K562 (cell line): ENCODE measurements at regions not wholly inside any gene's neighbourhood (a gene's known extent, or its start where the extent isn't known, plus 50 kb on each side); places are given as distances from the start of the nearest gene placed in this dataset.

Experiments
- ATAC-seq: fragments of 200-7000 bp; cut with Tn5 transposase; 3 replicates; pipeline ENCODE4 v1.9.1; 2020; ENCODE audit warnings: moderate library complexity
- BruUV-seq: library from RNA; stranded (reverse); fragments of 400-500 nt; replicated peaks from 2 replicates; lab custom pipeline; 2021; lab: Mats Ljungman, UMichigan
- CTCF ChIA-PET: fragments of 300-600 bp; formaldehyde crosslinking; extraction: SDS; loops from one replicate; lab custom pipeline; 2021; ENCODE audit warnings: low intra/inter-chr PET ratio; lab: Yijun Ruan, JAX
- POLR2A ChIA-PET: fragments of 300-600, 350-650 bp; sonication (Branson Sonifier 250); formaldehyde crosslinking; extraction: SDS; loops from one replicate; lab custom pipeline; 2021; ENCODE audit warnings: antibody characterized with exemption, inconsistent platforms; lab: Yijun Ruan, JAX
- DNase-seq, 4 experiments: peaks; one replicate each; pipeline versions ENCODE4 v3.0.0 to v3.0.0-alpha.2; 2011 to 2018; ENCODE audit warnings: low spot score in 3 of 4, mixed read lengths in 3 of 4; ENCODE audit errors: extremely low read depth in 1 of 4
- FAIRE-seq: peaks from 2 replicates; lab custom pipeline; 2011; peaks lifted over from hg19 to GRCh38; lab: Jason Lieb, UNC
- H2AFZ ChIP-seq: 2 replicates; pipeline ENCODE4 v1.6.0; 2011; ENCODE audit warnings: low read depth, low read length, control low read depth, inconsistent platforms
- H3K27ac ChIP-seq: fragments of 200-600 bp; 3 replicates; pipeline ENCODE4 v1.8.0; 2011; ENCODE audit warnings: low read depth, mild to moderate bottlenecking, control low read depth, inconsistent platforms, low read length, moderate library complexity, mixed read lengths; ENCODE audit errors: extremely low read depth
- H3K27me3 ChIP-seq, 2 experiments: fragments of 300-600 bp in 1 of 2; 2 replicates in 1 of 2; 3 replicates in 1 of 2; pipeline versions ENCODE4 v1.6.0 to v1.8.0; 2011; ENCODE audit warnings: inconsistent platforms in 2 of 2, low read length in 2 of 2, mild to moderate bottlenecking in 1 of 2, mixed read lengths in 1 of 2, moderate library complexity in 1 of 2; ENCODE audit not compliant: control insufficient read depth in 2 of 2, insufficient read depth in 2 of 2
- H3K36me3 ChIP-seq: fragments of 300-600 bp; 3 replicates; pipeline ENCODE4 v1.8.0; 2011; ENCODE audit warnings: mild to moderate bottlenecking, low read length, inconsistent platforms; ENCODE audit not compliant: control insufficient read depth, insufficient read depth
- H3K4me1 ChIP-seq, 2 experiments: fragments of 200-600 bp in 1 of 2; replicated peaks in 1 of 2; 2 replicates in 1 of 2; 3 replicates in 1 of 2; pipeline versions ENCODE4 v1.5.1 to v1.8.0; 2011; ENCODE audit warnings: inconsistent platforms in 2 of 2, low read length in 2 of 2, mild to moderate bottlenecking in 1 of 2, mixed read lengths in 1 of 2, moderate library complexity in 1 of 2; ENCODE audit not compliant: control insufficient read depth in 2 of 2, insufficient read depth in 2 of 2
- H3K4me2 ChIP-seq: 2 replicates; pipeline ENCODE4 v1.6.1; 2011; ENCODE audit warnings: low read length, control low read depth, inconsistent platforms, mixed read lengths; ENCODE audit not compliant: insufficient read depth
- H3K4me3 ChIP-seq: fragments of 200-600 bp; sonication (generic), shearing (Covaris generic); 2 replicates; pipeline ENCODE4 v1.5.1; 2016; ENCODE audit warnings: control low read depth, inconsistent platforms
- H3K79me2 ChIP-seq: fragments of 200-600 bp; 3 replicates; pipeline ENCODE4 v1.8.0; 2011; ENCODE audit warnings: low read length, inconsistent platforms; ENCODE audit not compliant: control insufficient read depth, insufficient read depth
- H3K9ac ChIP-seq, 2 experiments: 2 replicates each; pipeline versions ENCODE4 v1.6.0 to v1.6.1; 2011; ENCODE audit warnings: low read depth in 2 of 2, low read length in 2 of 2, control low read depth in 1 of 2, inconsistent platforms in 1 of 2, mild to moderate bottlenecking in 1 of 2, mixed read lengths in 1 of 2; ENCODE audit not compliant: insufficient read depth in 1 of 2
- H3K9me1 ChIP-seq: one replicate; pipeline ENCODE4 v1.6.0; 2011; ENCODE audit warnings: inconsistent platforms, mild to moderate bottlenecking, low read length, moderate library complexity; ENCODE audit not compliant: control insufficient read depth, insufficient read depth
- H3K9me3 ChIP-seq: replicated peaks from 2 replicates; pipeline ENCODE4 v1.5.1; 2011; ENCODE audit warnings: low read depth, low read length, inconsistent platforms; ENCODE audit not compliant: control insufficient read depth, insufficient read depth
- H4K20me1 ChIP-seq: replicated peaks from 2 replicates; pipeline ENCODE4 v1.6.1; 2011; ENCODE audit warnings: low read length, inconsistent platforms, mixed read lengths; ENCODE audit not compliant: control insufficient read depth, insufficient read depth
- CBFA2T2 ChIP-seq: fragments of 450-650 bp; conservative IDR thresholded peaks from 2 replicates; pipeline ENCODE4 v1.6.1; 2017; ENCODE audit warnings: mild to moderate bottlenecking
- CEBPG ChIP-seq, 3 experiments: fragments of 200-800 bp in 1 of 3; sonication (Bioruptor generic) in 1 of 3; sonication (generic) in 1 of 3; formaldehyde crosslinking in 1 of 3; IDR thresholded peaks in 2 of 3; conservative IDR thresholded peaks in 1 of 3; 2 replicates each; pipeline versions ENCODE4 v1.6.1 to v1.8.0; 2016 to 2022; ENCODE audit warnings: missing compliant biosample characterization in 2 of 3, missing genetic modification characterization in 2 of 3, mild to moderate bottlenecking in 1 of 3, missing genetic modification reagents in 1 of 3
- FOXA1 ChIP-seq: fragments of 450-650 bp; IDR thresholded peaks from 2 replicates; pipeline ENCODE4 v1.6.1; 2016; ENCODE audit warnings: mild to moderate bottlenecking, borderline replicate concordance
- GTF2E2 ChIP-seq: fragments of 200-800 bp; sonication (Bioruptor generic); IDR thresholded peaks from 2 replicates; pipeline ENCODE4 v1.6.1; 2016; ENCODE audit warnings: missing genetic modification characterization, missing compliant biosample characterization
- HOXB6 ChIP-seq: fragments of 250-450 bp; sonication (Bioruptor Pico); IDR thresholded peaks from 2 replicates; pipeline ENCODE4 v1.5.1; 2022; ENCODE audit warnings: mild to moderate bottlenecking, borderline replicate concordance
- KHSRP ChIP-seq: fragments of 450-650 bp; IDR thresholded peaks from 2 replicates; pipeline ENCODE4 v1.6.1; 2017
- NFYB ChIP-seq: IDR thresholded peaks from 2 replicates; pipeline ENCODE4 v1.6.1; 2011; ENCODE audit warnings: mild to moderate bottlenecking, moderate library complexity; ENCODE audit not compliant: insufficient read length; ENCODE audit errors: extremely low read depth
- NONO ChIP-seq, 2 experiments: fragments of 200-400 bp in 1 of 2; fragments of 450-650 bp in 1 of 2; formaldehyde crosslinking in 1 of 2; IDR thresholded peaks; 2 replicates each; pipeline ENCODE4 v1.6.1; 2017; ENCODE audit warnings: low read depth in 2 of 2, mild to moderate bottlenecking in 2 of 2, moderate library complexity in 2 of 2, low read length in 1 of 2
- POLR2A ChIP-seq: fragments of 450-650 bp; conservative IDR thresholded peaks from 2 replicates; pipeline ENCODE4 v1.6.1; 2016
- POLR2AphosphoS5 ChIP-seq: IDR thresholded peaks from 2 replicates; pipeline ENCODE4 v1.6.1; 2011; ENCODE audit warnings: mild to moderate bottlenecking, low read depth, low read length, moderate library complexity; ENCODE audit not compliant: control insufficient read depth, insufficient read depth
- RNF2 ChIP-seq: sonication (generic); IDR thresholded peaks from 2 replicates; pipeline ENCODE4 v1.6.1; 2016
- SAFB ChIP-seq: fragments of 200-400 bp; formaldehyde crosslinking; IDR thresholded peaks from 2 replicates; pipeline ENCODE4 v1.6.1; 2017; ENCODE audit warnings: low read depth, low read length, borderline replicate concordance
- SOX6 ChIP-seq: fragments of 450-650 bp; IDR thresholded peaks from 2 replicates; pipeline ENCODE4 v1.6.1; 2014; ENCODE audit warnings: mild to moderate bottlenecking
- TOE1 ChIP-seq, 2 experiments: fragments of 450-650 bp in 1 of 2; sonication (generic) in 1 of 2; formaldehyde crosslinking in 1 of 2; IDR thresholded peaks; 2 replicates each; pipeline versions ENCODE4 v1.7.1 to v1.8.0; 2016 to 2022; ENCODE audit warnings: borderline replicate concordance in 2 of 2, mild to moderate bottlenecking in 2 of 2, antibody characterized with exemption in 1 of 2, inconsistent platforms in 1 of 2, low read depth in 1 of 2, missing genetic modification reagents in 1 of 2, moderate library complexity in 1 of 2
- ZBTB8A ChIP-seq: fragments of 450-650 bp; IDR thresholded peaks from 2 replicates; pipeline ENCODE4 v1.6.1; 2018; ENCODE audit warnings: mild to moderate bottlenecking, moderate library complexity; ENCODE audit not compliant: partially characterized antibody
- WGBS: fragments of 100-300 bp; shearing (Covaris generic); methylation state at CpG from one replicate; pipeline ENCODE4 v1.1.6; 2016; ENCODE audit warnings: low coverage, mixed read lengths; ENCODE audit not compliant: insufficient coverage; ENCODE audit errors: missing lambda C conversion rate; 5-methylcytosine and 5-hydroxymethylcytosine counted together
- in situ Hi-C: fragments of 300-500 bp; cut with MboI; formaldehyde crosslinking; loops from 4 replicates; pipeline ENCODE4 v1.15.0; 2018; ENCODE audit warnings: inconsistent platforms, mixed read lengths
- intact Hi-C: fragments of 100-400 bp; cut with micrococcal nuclease; formaldehyde crosslinking; loops from 2 replicates; pipeline ENCODE4 v1.14.2; 2022
- TF ChIP-seq, protein P1 (sequence below): fragments of 250-450 bp; sonication (Bioruptor Pico); IDR thresholded peaks from 2 replicates; pipeline ENCODE4 v1.4.0; 2020; ENCODE audit warnings: mild to moderate bottlenecking
- TF ChIP-seq, protein P2 (sequence below): fragments of 200-800 bp; sonication (Bioruptor generic); IDR thresholded peaks from 2 replicates; pipeline ENCODE4 v1.6.1; 2016; ENCODE audit warnings: missing genetic modification characterization, missing compliant biosample characterization

DNA sequence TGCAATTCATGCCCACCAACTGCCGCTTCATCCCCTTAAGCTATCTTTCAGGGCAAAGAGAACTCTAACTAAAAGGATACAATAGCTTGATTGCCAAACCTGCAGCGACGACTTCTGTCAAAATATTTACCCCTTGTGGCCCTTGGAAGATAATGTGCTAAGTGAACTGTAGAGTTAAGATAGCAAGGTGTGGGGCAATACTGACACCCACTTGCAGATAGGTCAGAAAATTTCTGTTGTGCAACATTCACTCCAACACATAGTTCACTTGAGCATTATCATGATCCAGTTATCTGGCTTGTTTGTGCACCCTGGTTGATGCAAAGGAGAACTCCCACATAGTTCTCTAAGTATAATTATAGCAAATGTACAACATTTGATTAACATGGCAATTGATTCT, 55.6 kb downstream of the RHOXF2B start:
- no peaks in the 10 kb centered on the region for H3K9me1 ChIP-seq
- no peak overlapping the region for H2AFZ ChIP-seq
- POLR2A ChIA-PET, result no interaction called here
- peaks cover 4 to 9% of the 10 kb centered on the region in 2 experiments; a peak in 4 of 5 replicates for H3K4me1 ChIP-seq
- H3K9ac ChIP-seq, result no peak overlapping the region
- FAIRE-seq (peak; percentile 88), DNase-seq (peak; percentile 9 to 67 (median 22)), ATAC-seq (peak; percentile 84)
- H3K27me3 ChIP-seq, result peaks cover 2 to 16% of the 10 kb centered on the region in 2 experiments; a peak in 3 of 5 replicates
- WGBS, result 3% methylated on average over 3 of the region's 3 CpGs
- intact Hi-C loops (loop anchor here (2.0 kb wide), 1 partner anchor 41 kb away; no protein-coding TSS in a partner anchor), in situ Hi-C loops (no loop called here)
- H3K36me3 ChIP-seq, result no peaks in the 10 kb centered on the region
- H3K79me2 ChIP-seq, result peaks cover 2% of the 10 kb centered on the region; the same call in 2 of the 3 replicates
- no peaks in the 10 kb centered on the region for H3K9me3 ChIP-seq
- CTCF ChIA-PET, result no interaction called here
- peak overlapping the region; percentile 37; the same call in 1 of the 2 replicates for H3K4me2 ChIP-seq
- H3K4me3 ChIP-seq, result no peak overlapping the region
- no peak overlapping the region for H3K27ac ChIP-seq
- H4K20me1 ChIP-seq, result no peaks in the 10 kb centered on the region
- no TSS peak for BruUV-seq
- TF ChIP-seq CEBPG (CRISPR knock-in tag; IDR thresholded peaks at IDR 0.05), result peak; percentile 95
- peak; percentile 95 to 96 for TF ChIP-seq CEBPG (tag; conservative IDR thresholded peaks at IDR 0.05 in 1 of 2, IDR thresholded peaks at IDR 0.05 in 1 of 2)
- no peak for TF ChIP-seq HOXB6 (CRISPR knock-in tag)
- no peak for TF ChIP-seq NFYB
- TF ChIP-seq, protein P1, sequence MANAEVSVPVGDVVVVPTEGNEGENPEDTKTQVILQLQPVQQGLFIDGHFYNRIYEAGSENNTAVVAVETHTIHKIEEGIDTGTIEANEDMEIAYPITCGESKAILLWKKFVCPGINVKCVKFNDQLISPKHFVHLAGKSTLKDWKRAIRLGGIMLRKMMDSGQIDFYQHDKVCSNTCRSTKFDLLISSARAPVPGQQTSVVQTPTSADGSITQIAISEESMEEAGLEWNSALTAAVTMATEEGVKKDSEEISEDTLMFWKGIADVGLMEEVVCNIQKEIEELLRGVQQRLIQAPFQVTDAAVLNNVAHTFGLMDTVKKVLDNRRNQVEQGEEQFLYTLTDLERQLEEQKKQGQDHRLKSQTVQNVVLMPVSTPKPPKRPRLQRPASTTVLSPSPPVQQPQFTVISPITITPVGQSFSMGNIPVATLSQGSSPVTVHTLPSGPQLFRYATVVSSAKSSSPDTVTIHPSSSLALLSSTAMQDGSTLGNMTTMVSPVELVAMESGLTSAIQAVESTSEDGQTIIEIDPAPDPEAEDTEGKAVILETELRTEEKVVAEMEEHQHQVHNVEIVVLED (CRISPR knock-in tag), result no peak
- TF ChIP-seq RNF2, result peak; percentile 77
- TF ChIP-seq SOX6, result peak; percentile 92
- TF ChIP-seq KHSRP, result peak; percentile 53; the same call in 1 of the 2 replicates
- TF ChIP-seq ZBTB8A, result no peak
- no peak for TF ChIP-seq SAFB
- TF ChIP-seq CBFA2T2, result peak; percentile 90
- TF ChIP-seq FOXA1, result no peak
- TF ChIP-seq POLR2AphosphoS5, result peak; percentile 94
- TF ChIP-seq TOE1 (IDR thresholded peaks at IDR 0.05; ENCODE audit: borderline replicate concordance), result no peak
- TF ChIP-seq TOE1 (CRISPR knock-in tag; IDR thresholded peaks at IDR 0.05; ENCODE audit: borderline replicate concordance, low read depth), result no peak
- no peak for TF ChIP-seq POLR2A
- TF ChIP-seq NONO (IDR thresholded peaks at IDR 0.05; ENCODE audit: low read depth in 2 of 2, low read length in 1 of 2), result no peak
- TF ChIP-seq, protein P2, sequence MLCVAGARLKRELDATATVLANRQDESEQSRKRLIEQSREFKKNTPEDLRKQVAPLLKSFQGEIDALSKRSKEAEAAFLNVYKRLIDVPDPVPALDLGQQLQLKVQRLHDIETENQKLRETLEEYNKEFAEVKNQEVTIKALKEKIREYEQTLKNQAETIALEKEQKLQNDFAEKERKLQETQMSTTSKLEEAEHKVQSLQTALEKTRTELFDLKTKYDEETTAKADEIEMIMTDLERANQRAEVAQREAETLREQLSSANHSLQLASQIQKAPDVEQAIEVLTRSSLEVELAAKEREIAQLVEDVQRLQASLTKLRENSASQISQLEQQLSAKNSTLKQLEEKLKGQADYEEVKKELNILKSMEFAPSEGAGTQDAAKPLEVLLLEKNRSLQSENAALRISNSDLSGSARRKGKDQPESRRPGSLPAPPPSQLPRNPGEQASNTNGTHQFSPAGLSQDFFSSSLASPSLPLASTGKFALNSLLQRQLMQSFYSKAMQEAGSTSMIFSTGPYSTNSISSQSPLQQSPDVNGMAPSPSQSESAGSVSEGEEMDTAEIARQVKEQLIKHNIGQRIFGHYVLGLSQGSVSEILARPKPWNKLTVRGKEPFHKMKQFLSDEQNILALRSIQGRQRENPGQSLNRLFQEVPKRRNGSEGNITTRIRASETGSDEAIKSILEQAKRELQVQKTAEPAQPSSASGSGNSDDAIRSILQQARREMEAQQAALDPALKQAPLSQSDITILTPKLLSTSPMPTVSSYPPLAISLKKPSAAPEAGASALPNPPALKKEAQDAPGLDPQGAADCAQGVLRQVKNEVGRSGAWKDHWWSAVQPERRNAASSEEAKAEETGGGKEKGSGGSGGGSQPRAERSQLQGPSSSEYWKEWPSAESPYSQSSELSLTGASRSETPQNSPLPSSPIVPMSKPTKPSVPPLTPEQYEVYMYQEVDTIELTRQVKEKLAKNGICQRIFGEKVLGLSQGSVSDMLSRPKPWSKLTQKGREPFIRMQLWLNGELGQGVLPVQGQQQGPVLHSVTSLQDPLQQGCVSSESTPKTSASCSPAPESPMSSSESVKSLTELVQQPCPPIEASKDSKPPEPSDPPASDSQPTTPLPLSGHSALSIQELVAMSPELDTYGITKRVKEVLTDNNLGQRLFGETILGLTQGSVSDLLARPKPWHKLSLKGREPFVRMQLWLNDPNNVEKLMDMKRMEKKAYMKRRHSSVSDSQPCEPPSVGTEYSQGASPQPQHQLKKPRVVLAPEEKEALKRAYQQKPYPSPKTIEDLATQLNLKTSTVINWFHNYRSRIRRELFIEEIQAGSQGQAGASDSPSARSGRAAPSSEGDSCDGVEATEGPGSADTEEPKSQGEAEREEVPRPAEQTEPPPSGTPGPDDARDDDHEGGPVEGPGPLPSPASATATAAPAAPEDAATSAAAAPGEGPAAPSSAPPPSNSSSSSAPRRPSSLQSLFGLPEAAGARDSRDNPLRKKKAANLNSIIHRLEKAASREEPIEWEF (CRISPR knock-in tag), result no peak
- TF ChIP-seq GTF2E2 (tag), result no peak
